ENCODE measurements at regions not wholly inside any gene's neighbourhood (a gene's known extent, or its start where the extent isn't known, plus 50 kb on each side); places are given as distances from the start of the nearest gene placed in this dataset.

DNA sequence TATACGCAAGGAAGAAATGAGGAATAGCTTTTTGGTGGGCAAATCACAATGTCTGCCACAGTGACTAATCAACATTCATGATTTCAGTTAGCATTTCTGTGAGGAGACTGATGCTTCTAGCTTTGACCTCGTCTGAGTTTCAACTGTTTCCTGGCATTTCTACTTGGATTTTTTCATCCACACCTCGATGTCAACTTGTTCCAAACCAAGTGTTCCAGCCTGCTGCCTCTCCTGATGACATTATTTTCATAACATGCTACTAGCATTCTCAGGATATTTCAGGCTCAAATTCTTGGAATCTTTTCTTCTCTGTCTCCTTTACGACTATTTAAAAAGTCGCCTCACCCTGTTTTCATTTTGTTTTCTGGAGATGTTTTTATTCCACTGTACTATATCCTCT lies 90.3 kb upstream of the TEX13D start:
- TF ChIP-seq, protein P1, sequence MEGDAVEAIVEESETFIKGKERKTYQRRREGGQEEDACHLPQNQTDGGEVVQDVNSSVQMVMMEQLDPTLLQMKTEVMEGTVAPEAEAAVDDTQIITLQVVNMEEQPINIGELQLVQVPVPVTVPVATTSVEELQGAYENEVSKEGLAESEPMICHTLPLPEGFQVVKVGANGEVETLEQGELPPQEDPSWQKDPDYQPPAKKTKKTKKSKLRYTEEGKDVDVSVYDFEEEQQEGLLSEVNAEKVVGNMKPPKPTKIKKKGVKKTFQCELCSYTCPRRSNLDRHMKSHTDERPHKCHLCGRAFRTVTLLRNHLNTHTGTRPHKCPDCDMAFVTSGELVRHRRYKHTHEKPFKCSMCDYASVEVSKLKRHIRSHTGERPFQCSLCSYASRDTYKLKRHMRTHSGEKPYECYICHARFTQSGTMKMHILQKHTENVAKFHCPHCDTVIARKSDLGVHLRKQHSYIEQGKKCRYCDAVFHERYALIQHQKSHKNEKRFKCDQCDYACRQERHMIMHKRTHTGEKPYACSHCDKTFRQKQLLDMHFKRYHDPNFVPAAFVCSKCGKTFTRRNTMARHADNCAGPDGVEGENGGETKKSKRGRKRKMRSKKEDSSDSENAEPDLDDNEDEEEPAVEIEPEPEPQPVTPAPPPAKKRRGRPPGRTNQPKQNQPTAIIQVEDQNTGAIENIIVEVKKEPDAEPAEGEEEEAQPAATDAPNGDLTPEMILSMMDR (IDR thresholded peaks at IDR 0.05; ENCODE audit: low read length): no peak
- TF ChIP-seq EZH2 (IDR thresholded peaks at IDR 0.05; ENCODE audit: borderline replicate concordance, low read length): no peak
- no peaks in the 10 kb centered on the region for H3F3A ChIP-seq (ENCODE audit: insufficient read depth, low read length)
- H3K36me3 ChIP-seq (ENCODE audit: insufficient read depth, low read length): no peaks in the 10 kb centered on the region
- no peaks in the 10 kb centered on the region for H4K20me1 ChIP-seq (ENCODE audit: insufficient read depth, low read length)
- H2AFZ ChIP-seq (ENCODE audit: low read length): no peak overlapping the region
- no peaks in the 10 kb centered on the region for H3K79me2 ChIP-seq (ENCODE audit: insufficient read depth, low read length)
- no peak overlapping the region for H3K27ac ChIP-seq (ENCODE audit: low read depth, low read length, poor library complexity, severe bottlenecking)
- H3K4me3 ChIP-seq (ENCODE audit: low read depth, low read length, poor library complexity, severe bottlenecking): no peak overlapping the region
- no peak overlapping the region for H3K4me2 ChIP-seq (ENCODE audit: low read length)
- no peaks in the 10 kb centered on the region for H3K27me3 ChIP-seq (ENCODE audit: insufficient read depth, low read length)
- H3K4me1 ChIP-seq (ENCODE audit: insufficient read depth, low read length, severe bottlenecking): no peaks in the 10 kb centered on the region
- no peaks in the 10 kb centered on the region for H3K9me3 ChIP-seq (ENCODE audit: low read length)
- no peaks in the 10 kb centered on the region for H3K9me2 ChIP-seq (ENCODE audit: low read depth, low read length)
- no peak overlapping the region for H3K9ac ChIP-seq (ENCODE audit: low read length)

DNA sequence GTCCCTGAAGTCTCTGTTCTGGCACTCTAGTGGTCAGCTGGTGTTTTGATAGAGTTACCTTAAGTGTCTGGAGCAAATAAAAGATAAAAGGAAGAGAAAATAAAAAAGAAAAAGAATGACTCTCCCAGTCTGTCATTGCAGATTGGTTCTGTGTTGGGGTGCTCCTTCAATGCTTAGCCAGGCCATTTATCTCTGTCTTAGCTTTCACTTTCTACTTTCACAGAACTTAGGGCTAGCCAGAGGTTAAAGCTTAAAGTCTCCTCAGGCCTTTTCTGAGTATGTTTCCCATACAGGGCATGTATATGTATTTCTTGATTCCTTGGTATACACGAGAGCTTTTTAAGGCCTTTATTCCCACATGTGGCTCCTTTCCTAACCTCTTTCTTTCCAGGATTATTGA lies 83.1 kb upstream of the TEX13D start:
- H2AFZ ChIP-seq (ENCODE audit: low read length): no peak overlapping the region
- no peaks in the 10 kb centered on the region for H3K4me1 ChIP-seq (ENCODE audit: insufficient read depth, low read length, severe bottlenecking)
- no peaks in the 10 kb centered on the region for H4K20me1 ChIP-seq (ENCODE audit: insufficient read depth, low read length)
- no peak overlapping the region for H3K9ac ChIP-seq (ENCODE audit: low read length)
- H3K27ac ChIP-seq (ENCODE audit: low read depth, low read length, poor library complexity, severe bottlenecking): no peak overlapping the region
- H3K36me3 ChIP-seq (ENCODE audit: insufficient read depth, low read length): no peaks in the 10 kb centered on the region
- no peaks in the 10 kb centered on the region for H3F3A ChIP-seq (ENCODE audit: insufficient read depth, low read length)
- no peaks in the 10 kb centered on the region for H3K79me2 ChIP-seq (ENCODE audit: insufficient read depth, low read length)
- no peak overlapping the region for H3K4me2 ChIP-seq (ENCODE audit: low read length)
- no peak overlapping the region for H3K4me3 ChIP-seq (ENCODE audit: low read depth, low read length, poor library complexity, severe bottlenecking)
- TF ChIP-seq, protein P1 (IDR thresholded peaks at IDR 0.05; ENCODE audit: low read length): no peak
- TF ChIP-seq EZH2 (IDR thresholded peaks at IDR 0.05; ENCODE audit: borderline replicate concordance, low read length): no peak
- H3K27me3 ChIP-seq (ENCODE audit: insufficient read depth, low read length): no peaks in the 10 kb centered on the region
- H3K9me3 ChIP-seq (ENCODE audit: low read length): no peaks in the 10 kb centered on the region
- no peaks in the 10 kb centered on the region for H3K9me2 ChIP-seq (ENCODE audit: low read depth, low read length)

DNA sequence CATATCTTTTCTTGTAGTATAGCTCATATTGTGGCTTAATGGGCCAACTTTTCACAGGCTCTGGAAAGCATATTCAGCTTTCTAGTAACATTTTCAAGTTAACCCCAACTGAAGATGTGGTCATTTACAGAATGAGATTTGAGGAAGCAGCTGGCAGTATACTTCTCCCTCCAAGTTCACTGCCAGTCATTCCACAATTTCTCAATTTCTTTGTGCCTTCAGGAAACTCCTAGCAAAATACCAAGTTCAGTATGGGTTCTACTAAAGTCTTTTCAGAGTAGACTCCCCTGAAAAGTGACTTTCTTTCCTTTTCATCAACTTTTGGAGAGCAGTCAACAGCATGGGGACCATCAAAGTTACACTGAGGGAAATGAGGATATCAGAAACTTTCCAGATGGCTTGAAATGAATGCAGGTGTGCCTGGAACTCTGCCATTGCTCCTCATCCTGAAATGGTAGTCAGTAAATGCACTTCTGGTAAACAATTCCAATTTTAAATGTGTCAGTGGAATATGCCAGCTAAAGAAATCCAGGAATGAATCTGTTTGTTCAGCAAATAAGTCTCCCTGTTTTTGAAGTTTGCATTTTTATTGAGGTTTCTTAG lies 81.5 kb upstream of the TEX13D start:
- H3F3A ChIP-seq (ENCODE audit: insufficient read depth, low read length): no peaks in the 10 kb centered on the region
- no peak overlapping the region for H3K27ac ChIP-seq (ENCODE audit: low read depth, low read length, poor library complexity, severe bottlenecking)
- no peaks in the 10 kb centered on the region for H3K9me2 ChIP-seq (ENCODE audit: low read depth, low read length)
- H3K79me2 ChIP-seq (ENCODE audit: insufficient read depth, low read length): no peaks in the 10 kb centered on the region
- H4K20me1 ChIP-seq (ENCODE audit: insufficient read depth, low read length): no peaks in the 10 kb centered on the region
- H2AFZ ChIP-seq (ENCODE audit: low read length): no peak overlapping the region
- H3K36me3 ChIP-seq (ENCODE audit: insufficient read depth, low read length): no peaks in the 10 kb centered on the region
- no peaks in the 10 kb centered on the region for H3K9me3 ChIP-seq (ENCODE audit: low read length)
- no peaks in the 10 kb centered on the region for H3K4me1 ChIP-seq (ENCODE audit: insufficient read depth, low read length, severe bottlenecking)
- H3K4me3 ChIP-seq (ENCODE audit: low read depth, low read length, poor library complexity, severe bottlenecking): no peak overlapping the region
- no peak overlapping the region for H3K9ac ChIP-seq (ENCODE audit: low read length)
- no peak overlapping the region for H3K4me2 ChIP-seq (ENCODE audit: low read length)
- no peak for TF ChIP-seq EZH2 (IDR thresholded peaks at IDR 0.05; ENCODE audit: borderline replicate concordance, low read length)
- TF ChIP-seq, protein P1 (IDR thresholded peaks at IDR 0.05; ENCODE audit: low read length): no peak
- no peaks in the 10 kb centered on the region for H3K27me3 ChIP-seq (ENCODE audit: insufficient read depth, low read length)
